ENCODE measurements at regions not wholly inside any gene's neighbourhood (a gene's known extent, or its start where the extent isn't known, plus 50 kb on each side); places are given as distances from the start of the nearest gene placed in this dataset.

DNA sequence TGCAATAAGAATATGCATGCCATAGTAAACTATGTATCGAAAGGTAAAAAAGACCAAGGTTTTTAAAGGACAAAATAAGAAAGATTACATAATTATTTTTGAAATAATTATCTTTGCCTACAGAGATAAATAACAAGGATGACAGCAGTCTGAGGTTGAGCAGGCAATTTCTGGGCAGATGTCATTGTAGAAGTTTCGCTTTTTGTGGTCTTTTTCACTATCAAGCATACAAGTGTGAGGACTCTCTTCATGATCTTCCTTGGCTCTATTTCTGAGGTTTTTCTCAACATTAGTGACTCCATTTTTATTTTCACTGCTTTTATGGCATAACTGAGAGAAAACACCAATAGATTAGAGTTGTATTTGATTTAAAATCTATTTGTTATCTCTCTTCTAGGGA lies 1337.9 kb upstream of the EPHA6 start:
- TF ChIP-seq, protein P1, sequence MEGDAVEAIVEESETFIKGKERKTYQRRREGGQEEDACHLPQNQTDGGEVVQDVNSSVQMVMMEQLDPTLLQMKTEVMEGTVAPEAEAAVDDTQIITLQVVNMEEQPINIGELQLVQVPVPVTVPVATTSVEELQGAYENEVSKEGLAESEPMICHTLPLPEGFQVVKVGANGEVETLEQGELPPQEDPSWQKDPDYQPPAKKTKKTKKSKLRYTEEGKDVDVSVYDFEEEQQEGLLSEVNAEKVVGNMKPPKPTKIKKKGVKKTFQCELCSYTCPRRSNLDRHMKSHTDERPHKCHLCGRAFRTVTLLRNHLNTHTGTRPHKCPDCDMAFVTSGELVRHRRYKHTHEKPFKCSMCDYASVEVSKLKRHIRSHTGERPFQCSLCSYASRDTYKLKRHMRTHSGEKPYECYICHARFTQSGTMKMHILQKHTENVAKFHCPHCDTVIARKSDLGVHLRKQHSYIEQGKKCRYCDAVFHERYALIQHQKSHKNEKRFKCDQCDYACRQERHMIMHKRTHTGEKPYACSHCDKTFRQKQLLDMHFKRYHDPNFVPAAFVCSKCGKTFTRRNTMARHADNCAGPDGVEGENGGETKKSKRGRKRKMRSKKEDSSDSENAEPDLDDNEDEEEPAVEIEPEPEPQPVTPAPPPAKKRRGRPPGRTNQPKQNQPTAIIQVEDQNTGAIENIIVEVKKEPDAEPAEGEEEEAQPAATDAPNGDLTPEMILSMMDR (IDR thresholded peaks at IDR 0.05): no peak
- TF ChIP-seq POLR2A (IDR thresholded peaks at IDR 0.05) (no peak), EP300 (IDR thresholded peaks at IDR 0.05; ENCODE audit: low read depth) (no peak)

All from transverse colon (tissue), 3 donors.